Fibroblast of lung (primary cell): ENCODE measurements at regions not wholly inside any gene's neighbourhood (a gene's known extent, or its start where the extent isn't known, plus 50 kb on each side); places are given as distances from the start of the nearest gene placed in this dataset.

Experiments
- CTCF ChIP-seq, 2 donors: IDR thresholded peaks in 1 of 2; conservative IDR thresholded peaks in 1 of 2; 1 replicate in 1 of 2; 2 replicates in 1 of 2; pipeline ENCODE4 v1.5.1; 2011 to 2012; ENCODE audit warnings: low read length in 2 of 2, control low read depth in 1 of 2, inconsistent platforms in 1 of 2, low read depth in 1 of 2, mild to moderate bottlenecking in 1 of 2
- EZH2 ChIP-seq: IDR thresholded peaks from 2 replicates; pipeline ENCODE4 v1.5.1; 2012; ENCODE audit warnings: low read length, control low read depth, mild to moderate bottlenecking; ENCODE audit errors: missing control alignments

- TF ChIP-seq EZH2 (no peak), CTCF (conservative IDR thresholded peaks at IDR 0.05 in 1 of 2, IDR thresholded peaks at IDR 0.05 in 1 of 2; ENCODE audit: low read depth in 1 of 2, low read length in 2 of 2) (no peak)
Observed at GRCh38 chr10:89085153-89085552, 94.6 kb downstream of the FAS start.
